Neural progenitor cell (in vitro differentiated cells): ENCODE measurements at regions not wholly inside any gene's neighbourhood (a gene's known extent, or its start where the extent isn't known, plus 50 kb on each side); places are given as distances from the start of the nearest gene placed in this dataset. TPM values are rescaled to one million over a fixed set of nuclear protein-coding genes. Genes with fewer than 3 reads are reported as not detected.

ENCODE experiments used
- DNase-seq: peaks from one replicate; pipeline ENCODE4 v3.0.0-alpha.2; 2016; ENCODE audit warnings: low spot score
- H2AFZ ChIP-seq: fragments of 200-600 bp; sonication (generic); replicated peaks from 2 replicates; pipeline ENCODE4 v1.6.1; 2016; ENCODE audit warnings: antibody characterized with exemption
- H3F3A ChIP-seq: fragments of 200-600 bp; sonication (generic); 2 replicates; pipeline ENCODE4 v1.6.1; 2016; ENCODE audit warnings: antibody characterized with exemption, low read depth
- H3K27ac ChIP-seq: fragments of 200-600 bp; sonication (generic); 2 replicates; pipeline ENCODE4 v1.5.1; 2016; ENCODE audit warnings: mild to moderate bottlenecking
- H3K27me3 ChIP-seq: fragments of 200-600 bp; sonication (generic); 2 replicates; pipeline ENCODE4 v1.6.1; 2016; ENCODE audit warnings: mild to moderate bottlenecking, moderate library complexity
- H3K36me3 ChIP-seq: fragments of 200-600 bp; sonication (generic); 2 replicates; pipeline ENCODE4 v1.5.1; 2016
- H3K4me1 ChIP-seq: fragments of 200-600 bp; sonication (generic); 2 replicates; pipeline ENCODE4 v1.6.1; 2016; ENCODE audit warnings: mixed run types
- H3K4me2 ChIP-seq: fragments of 200-600 bp; sonication (generic); 2 replicates; pipeline ENCODE4 v1.6.1; 2016
- H3K4me3 ChIP-seq: fragments of 200-600 bp; sonication (generic); 2 replicates; pipeline ENCODE4 v1.5.1; 2016
- H3K79me2 ChIP-seq: fragments of 200-600 bp; sonication (generic); 2 replicates; pipeline ENCODE4 v1.6.1; 2016; ENCODE audit warnings: low read depth
- H3K9ac ChIP-seq: fragments of 200-600 bp; sonication (generic); 2 replicates; pipeline ENCODE4 v1.6.1; 2016
- H3K9me3 ChIP-seq: fragments of 200-600 bp; sonication (generic); 2 replicates; pipeline ENCODE4 v1.5.1; 2016; ENCODE audit warnings: low read depth
- H4K20me1 ChIP-seq: fragments of 200-600 bp; sonication (generic); 2 replicates; pipeline ENCODE4 v1.6.1; 2016; ENCODE audit warnings: low read depth
- H3K27ac Mint-ChIP-seq: 3 replicates; pipeline ENCODE4 v1.8.0; 2021; ENCODE audit warnings: mixed read lengths
- H3K27me3 Mint-ChIP-seq: 2 replicates; pipeline ENCODE4 v1.8.0; 2022; ENCODE audit warnings: low read depth, mild to moderate bottlenecking, inconsistent platforms, moderate library complexity, mixed read lengths; ENCODE audit not compliant: insufficient read depth
- H3K36me3 Mint-ChIP-seq: 3 replicates; pipeline ENCODE4 v1.8.0; 2021; ENCODE audit warnings: mixed read lengths
- H3K4me1 Mint-ChIP-seq: 3 replicates; pipeline ENCODE4 v1.8.0; 2021; ENCODE audit warnings: mixed read lengths
- H3K4me3 Mint-ChIP-seq: 3 replicates; pipeline ENCODE4 v1.8.0; 2021; ENCODE audit warnings: mild to moderate bottlenecking, moderate library complexity, mixed read lengths
- H3K9me3 Mint-ChIP-seq: 3 replicates; pipeline ENCODE4 v1.8.0; 2020; ENCODE audit warnings: mixed read lengths
- EZH2 ChIP-seq: fragments of 200-600 bp; sonication (generic); IDR thresholded peaks from 2 replicates; pipeline ENCODE4 v1.6.1; 2017; ENCODE audit warnings: antibody characterized with exemption, mild to moderate bottlenecking, moderate library complexity
- EZH2phosphoT487 ChIP-seq: fragments of 200-600 bp; sonication (generic); IDR thresholded peaks from 2 replicates; pipeline ENCODE4 v1.6.1; 2017; ENCODE audit warnings: antibody characterized with exemption
- small RNA-seq: library from RNA; depleted of rRNA; stranded (forward); fragments of <200 nt; gene quantifications from one replicate; pipeline ENCODE3, GENCODE V24; 2015
- TF ChIP-seq, protein P1 (sequence below): fragments of 200-600 bp; sonication (generic); IDR thresholded peaks from 2 replicates; pipeline ENCODE4 v1.5.1; 2017; ENCODE audit warnings: antibody characterized with exemption, mild to moderate bottlenecking

DNA sequence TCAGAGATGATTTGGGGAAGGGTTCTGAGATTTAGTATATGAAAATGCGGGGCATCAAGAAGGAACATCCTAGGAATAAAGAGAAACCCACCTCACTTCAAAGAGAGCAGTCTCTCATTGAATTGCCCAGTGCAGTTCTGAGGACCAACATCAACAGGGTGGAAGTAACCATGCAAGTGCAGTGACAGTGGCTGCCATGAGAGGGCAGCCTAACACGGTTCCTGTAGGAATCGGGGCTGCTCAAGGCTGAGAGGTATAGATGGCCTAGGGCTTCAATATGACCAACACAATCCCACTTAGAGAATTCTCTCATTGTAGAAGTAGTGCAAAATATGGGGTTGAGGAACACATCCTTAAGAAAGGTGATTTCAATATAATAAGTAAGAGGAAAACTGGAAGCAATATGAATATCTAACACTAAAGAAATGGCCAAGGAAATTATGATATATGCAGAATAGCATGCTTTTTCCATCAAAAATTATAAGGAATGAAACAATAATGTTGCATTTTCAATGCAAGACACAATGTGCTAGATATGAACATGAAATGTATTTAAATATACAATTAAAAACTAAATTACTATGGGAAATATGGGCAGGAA lies 51.1 kb upstream of the ARRDC4 start:
- Histone ChIP-seq H4K20me1 (no peaks in the 10 kb centered on the region), H3K9ac (no peak overlapping the region), H3K27me3 (peaks cover 22% of the 10 kb centered on the region), H3K4me1 (no peaks in the 10 kb centered on the region), H3K9me3 (no peaks in the 10 kb centered on the region), H3K4me2 (no peak overlapping the region), H2AFZ (no peak overlapping the region), H3F3A (no peaks in the 10 kb centered on the region), H3K27ac (no peak overlapping the region), H3K4me3 (no peak overlapping the region), H3K79me2 (no peaks in the 10 kb centered on the region), H3K36me3 (no peaks in the 10 kb centered on the region)
- no peak overlapping the region for H3K4me3 Mint-ChIP-seq
- peak; percentile 80 for DNase-seq
- H3K9me3 Mint-ChIP-seq: no peaks in the 10 kb centered on the region
- H3K27ac Mint-ChIP-seq: no peak overlapping the region
- TF ChIP-seq, protein P1, sequence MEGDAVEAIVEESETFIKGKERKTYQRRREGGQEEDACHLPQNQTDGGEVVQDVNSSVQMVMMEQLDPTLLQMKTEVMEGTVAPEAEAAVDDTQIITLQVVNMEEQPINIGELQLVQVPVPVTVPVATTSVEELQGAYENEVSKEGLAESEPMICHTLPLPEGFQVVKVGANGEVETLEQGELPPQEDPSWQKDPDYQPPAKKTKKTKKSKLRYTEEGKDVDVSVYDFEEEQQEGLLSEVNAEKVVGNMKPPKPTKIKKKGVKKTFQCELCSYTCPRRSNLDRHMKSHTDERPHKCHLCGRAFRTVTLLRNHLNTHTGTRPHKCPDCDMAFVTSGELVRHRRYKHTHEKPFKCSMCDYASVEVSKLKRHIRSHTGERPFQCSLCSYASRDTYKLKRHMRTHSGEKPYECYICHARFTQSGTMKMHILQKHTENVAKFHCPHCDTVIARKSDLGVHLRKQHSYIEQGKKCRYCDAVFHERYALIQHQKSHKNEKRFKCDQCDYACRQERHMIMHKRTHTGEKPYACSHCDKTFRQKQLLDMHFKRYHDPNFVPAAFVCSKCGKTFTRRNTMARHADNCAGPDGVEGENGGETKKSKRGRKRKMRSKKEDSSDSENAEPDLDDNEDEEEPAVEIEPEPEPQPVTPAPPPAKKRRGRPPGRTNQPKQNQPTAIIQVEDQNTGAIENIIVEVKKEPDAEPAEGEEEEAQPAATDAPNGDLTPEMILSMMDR: peak; percentile 88
- TF ChIP-seq EZH2phosphoT487 (no peak), EZH2 (no peak)
- peaks cover 9% of the 10 kb centered on the region for H3K27me3 Mint-ChIP-seq
- no peaks in the 10 kb centered on the region for H3K36me3 Mint-ChIP-seq
- H3K4me1 Mint-ChIP-seq: peaks cover 1% of the 10 kb centered on the region

Small RNA genes lying in the stretch of these regions (small RNA-seq; reads per million reads assigned to genes)
- not detected for gene AC110588.1
- gene RF00017: not detected
- gene RNA5SP401: not detected
